Cardiac fibroblast (primary cell): ENCODE measurements at regions not wholly inside any gene's neighbourhood (a gene's known extent, or its start where the extent isn't known, plus 50 kb on each side); places are given as distances from the start of the nearest gene placed in this dataset.
A peak's percentile ranks its signal among the peaks of the same experiment; 100 is the strongest.
"Not testable (repeated sequence)": the region's sequence is repeated elsewhere in the genome, so short reads cannot be mapped to it uniquely, and the experiment has no call there.

Source experiments
- DNase-seq, 2 donors: peaks; one replicate each; pipeline versions ENCODE4 v3.0.0 to v3.0.0-alpha.2; 2010; ENCODE audit warnings: low read depth in 2 of 2
- H3K4me3 ChIP-seq, 2 donors: replicated peaks in 1 of 2; 1 replicate in 1 of 2; 2 replicates in 1 of 2; pipeline ENCODE4 v1.5.1; 2011; ENCODE audit warnings: low read depth in 2 of 2, low read length in 2 of 2, mild to moderate bottlenecking in 2 of 2, moderate library complexity in 1 of 2
- TF ChIP-seq, protein P1 (sequence below): IDR thresholded peaks from one replicate; pipeline ENCODE4 v1.5.1; 2011; ENCODE audit warnings: low read depth, mild to moderate bottlenecking, low read length, inconsistent platforms

DNA sequence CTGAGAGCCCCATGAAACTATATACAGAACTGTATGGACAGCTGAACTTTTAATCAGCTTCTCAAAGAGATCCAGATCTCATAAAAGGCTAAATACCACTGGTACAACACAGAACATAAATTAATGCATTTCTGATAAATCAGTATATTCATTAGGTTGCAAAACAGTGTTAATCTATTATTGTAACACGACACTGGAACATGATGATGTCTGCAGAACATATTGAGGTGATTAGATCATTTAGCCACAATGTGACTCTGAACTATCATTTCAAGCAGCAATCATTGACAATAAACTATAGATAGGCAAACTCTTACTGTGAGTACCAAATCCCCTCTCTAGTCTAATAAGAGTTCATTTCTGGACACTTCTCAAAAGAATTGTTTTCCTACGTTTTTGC is 50.3 kb downstream of the GASK1B start:
- TF ChIP-seq, protein P1, sequence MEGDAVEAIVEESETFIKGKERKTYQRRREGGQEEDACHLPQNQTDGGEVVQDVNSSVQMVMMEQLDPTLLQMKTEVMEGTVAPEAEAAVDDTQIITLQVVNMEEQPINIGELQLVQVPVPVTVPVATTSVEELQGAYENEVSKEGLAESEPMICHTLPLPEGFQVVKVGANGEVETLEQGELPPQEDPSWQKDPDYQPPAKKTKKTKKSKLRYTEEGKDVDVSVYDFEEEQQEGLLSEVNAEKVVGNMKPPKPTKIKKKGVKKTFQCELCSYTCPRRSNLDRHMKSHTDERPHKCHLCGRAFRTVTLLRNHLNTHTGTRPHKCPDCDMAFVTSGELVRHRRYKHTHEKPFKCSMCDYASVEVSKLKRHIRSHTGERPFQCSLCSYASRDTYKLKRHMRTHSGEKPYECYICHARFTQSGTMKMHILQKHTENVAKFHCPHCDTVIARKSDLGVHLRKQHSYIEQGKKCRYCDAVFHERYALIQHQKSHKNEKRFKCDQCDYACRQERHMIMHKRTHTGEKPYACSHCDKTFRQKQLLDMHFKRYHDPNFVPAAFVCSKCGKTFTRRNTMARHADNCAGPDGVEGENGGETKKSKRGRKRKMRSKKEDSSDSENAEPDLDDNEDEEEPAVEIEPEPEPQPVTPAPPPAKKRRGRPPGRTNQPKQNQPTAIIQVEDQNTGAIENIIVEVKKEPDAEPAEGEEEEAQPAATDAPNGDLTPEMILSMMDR = no peak
- DNase-seq = peak; percentile 22 to 47
- no peak overlapping the region for H3K4me3 ChIP-seq

DNA sequence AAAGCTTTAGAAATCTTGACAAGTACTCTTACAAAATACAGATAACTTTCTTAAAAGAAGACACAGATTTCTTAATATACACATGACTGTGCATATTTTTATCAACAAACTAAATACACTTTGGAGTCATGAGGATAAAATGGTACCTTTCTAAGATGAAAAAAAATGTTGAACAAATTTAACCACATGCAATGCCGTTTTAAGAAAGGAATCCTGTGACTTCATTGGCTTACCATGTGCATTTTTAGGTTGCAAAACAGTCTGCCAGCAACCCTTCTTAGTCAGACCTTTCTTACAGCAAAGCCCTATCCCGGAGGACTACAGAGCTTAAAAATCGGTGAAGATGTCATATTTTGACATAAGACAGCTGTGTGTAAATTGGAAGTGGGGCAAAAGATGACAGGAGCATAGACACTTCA is 51.7 kb downstream of the GASK1B start:
- H3K4me3 ChIP-seq = no peak overlapping the region
- DNase-seq = peak; percentile 99 to 100
- TF ChIP-seq, protein P1 = no peak

- H3K4me3 ChIP-seq = not testable (repeated sequence)
- peak; percentile 92 to 97 for DNase-seq
These were observed 52.1 kb downstream of the GASK1B start for GRCh38 chr4:158120645-158121151.

DNA sequence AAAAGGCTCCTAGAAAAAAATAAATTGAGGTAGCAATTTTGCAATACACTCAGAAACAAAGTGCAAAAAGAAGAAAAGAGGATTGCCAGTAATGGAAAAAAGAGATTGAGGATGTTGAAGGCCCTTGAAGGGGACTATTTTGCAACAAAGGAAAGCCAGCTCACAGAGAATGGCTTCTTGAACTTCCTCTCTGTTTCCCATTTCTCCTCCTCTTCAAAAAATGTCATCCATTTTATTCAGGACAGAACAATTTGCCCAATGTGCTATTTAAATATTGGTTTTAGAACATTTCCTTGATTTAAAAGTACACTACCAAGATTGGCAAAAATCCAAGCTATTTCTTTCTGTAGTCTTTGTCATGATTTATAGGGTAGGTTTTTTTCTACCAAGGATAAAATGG is 60.2 kb downstream of the GASK1B start:
- H3K4me3 ChIP-seq = no peak overlapping the region
- TF ChIP-seq, protein P1 = no peak
- DNase-seq = peak; percentile 43 to 65

- TF ChIP-seq, protein P1 = no peak
- peak in 1 of 2 donors; percentile 65 for DNase-seq
- no peak overlapping the region for H3K4me3 ChIP-seq
These were observed 61.6 kb downstream of the GASK1B start for GRCh38 chr4:158111241-158111640.

- H3K4me3 ChIP-seq = no peak overlapping the region
- no peak for DNase-seq
- TF ChIP-seq, protein P1 = no peak
These were observed 69.9 kb downstream of the GASK1B start for GRCh38 chr4:158102904-158103303.

DNA sequence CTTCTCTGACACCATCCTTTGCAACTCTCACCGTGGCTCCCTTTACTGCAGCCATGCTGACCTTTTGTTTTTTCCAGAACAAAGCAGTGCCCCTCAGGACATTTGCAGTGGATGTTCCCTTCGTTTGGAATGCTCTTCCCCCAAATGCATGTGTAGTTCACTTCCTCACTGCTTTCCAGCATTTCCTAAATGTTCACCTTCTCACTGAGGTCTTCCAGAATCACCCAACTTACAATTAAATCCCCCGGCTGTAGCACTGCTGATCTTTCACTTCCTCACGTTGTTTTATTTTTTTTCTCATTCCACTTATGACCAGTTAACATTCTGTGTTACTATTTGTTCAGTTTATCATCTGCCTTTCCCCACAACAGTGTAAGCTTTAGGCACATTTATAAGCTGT is 73.1 kb downstream of the GASK1B start:
- H3K4me3 ChIP-seq = no peak overlapping the region
- DNase-seq = no peak
- TF ChIP-seq, protein P1 = no peak
